ENCODE measurements at regions not wholly inside any gene's neighbourhood (a gene's known extent, or its start where the extent isn't known, plus 50 kb on each side); places are given as distances from the start of the nearest gene placed in this dataset.

DNA sequence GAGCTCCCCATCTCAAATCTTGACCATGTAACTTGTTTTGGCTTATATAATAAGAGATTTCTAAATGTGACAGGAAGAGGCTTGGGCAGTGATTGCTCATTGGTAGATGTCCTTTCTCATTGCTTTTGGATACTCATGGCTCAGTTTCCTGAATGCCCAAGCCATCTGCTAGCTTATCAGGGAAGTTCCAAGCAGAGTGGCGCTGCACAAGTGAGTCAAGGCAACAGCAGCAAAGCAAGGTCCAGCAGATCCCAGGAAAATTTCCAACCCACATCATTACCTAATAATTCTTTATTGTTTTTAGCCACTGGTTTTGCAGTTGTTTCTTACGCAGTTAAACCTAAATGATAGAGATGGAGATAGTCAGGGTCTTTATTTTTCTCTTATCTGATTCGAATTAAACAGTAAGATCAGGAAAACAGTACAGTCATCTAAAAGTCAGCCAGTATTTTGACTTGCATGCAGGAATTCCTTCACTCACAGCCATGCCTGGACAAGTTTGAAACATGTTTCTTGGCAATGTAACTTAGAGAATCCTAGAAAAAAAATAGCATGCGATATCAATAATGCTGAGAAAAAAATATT lies 349.7 kb upstream of the TMEFF2 start:
- Histone ChIP-seq H3K9ac (replicated peaks in 1 of 4; ENCODE audit: extremely low read depth in 1 of 4, low read depth in 3 of 4, low read length in 3 of 4) (no peak overlapping the region), H3K27ac (ENCODE audit: low read depth, low read length) (no peak overlapping the region), H4K20me1 (replicated peaks in 1 of 2; ENCODE audit: control insufficient read depth in 1 of 2, insufficient read depth in 2 of 2, low read length in 2 of 2) (no peaks in the 10 kb centered on the region), H2BK20ac (ENCODE audit: low read length) (no peak overlapping the region), H3K23me2 (ENCODE audit: low read depth, low read length) (no peaks in the 10 kb centered on the region), H3K18ac (ENCODE audit: extremely low read depth, low read length) (no peak overlapping the region), H3K36me3 (ENCODE audit: control insufficient read depth in 2 of 4, insufficient read depth in 4 of 4, low read length in 3 of 4) (no peaks in the 10 kb centered on the region), H2BK15ac (ENCODE audit: low read length) (no peak overlapping the region), H4K91ac (replicated peaks; ENCODE audit: insufficient read length, low read length) (no peak overlapping the region), H3K79me2 (ENCODE audit: control insufficient read depth in 1 of 2, insufficient read depth in 2 of 2, low read length in 2 of 2) (no peaks in the 10 kb centered on the region), H2AK5ac (ENCODE audit: low read depth, low read length) (no peak overlapping the region), H3K56ac (replicated peaks; ENCODE audit: insufficient read length, low read depth, low read length) (no peak overlapping the region), H3K4me3 (ENCODE audit: extremely low read depth in 1 of 4, insufficient read depth in 2 of 4, low read depth in 3 of 4, low read length in 4 of 4) (no peak overlapping the region), H4K8ac (ENCODE audit: extremely low read depth, insufficient read depth, low read length) (no peak overlapping the region), H3K9me3 (ENCODE audit: insufficient read depth in 2 of 2, low read depth in 1 of 2, low read length in 1 of 2) (no peaks in the 10 kb centered on the region), H2BK120ac (replicated peaks; ENCODE audit: low read depth, low read length) (no peak overlapping the region), H3K4ac (replicated peaks; ENCODE audit: insufficient read length, low read depth, low read length) (no peak overlapping the region), H3K14ac (ENCODE audit: insufficient read length) (no peak overlapping the region), H2BK5ac (ENCODE audit: low read depth, low read length) (no peak overlapping the region), H4K5ac (ENCODE audit: insufficient read length, low read depth, low read length) (no peak overlapping the region), H3K4me2 (ENCODE audit: insufficient read depth in 1 of 2, low read depth in 2 of 2, low read length in 2 of 2) (no peak overlapping the region), H3K4me1 (replicated peaks in 1 of 4; ENCODE audit: control insufficient read depth in 3 of 4, insufficient read depth in 4 of 4, low read length in 3 of 4) (peaks cover 0 to 5% (median 0%) of the 10 kb centered on the region in 4 experiments; a peak in 2 of 7 replicates), H2BK12ac (ENCODE audit: low read depth, low read length) (no peak overlapping the region), H3K23ac (ENCODE audit: insufficient read length) (no peak overlapping the region), H3K27me3 (replicated peaks in 1 of 4; ENCODE audit: control insufficient read depth in 3 of 4, extremely low read depth in 1 of 4, insufficient read depth in 3 of 4, low read length in 3 of 4) (no peaks in the 10 kb centered on the region), H2AFZ (ENCODE audit: low read length) (peak overlapping the region; percentile 94; the same call in 1 of the 2 replicates), H3K79me1 (ENCODE audit: low read depth, low read length) (no peaks in the 10 kb centered on the region)
- DNase-seq (ENCODE audit: low read depth in 1 of 2, low spot score in 2 of 2) (no peak), FAIRE-seq (no peak)
- 91% methylated on average over 4 of the region's 4 CpGs; no CpG with 5 or more reads in 1 of the 2 experiments for WGBS, 2 experiments (ENCODE audit: extremely low coverage in 1 of 2, insufficient coverage in 1 of 2, insufficient read length in 1 of 2, insufficient replicate concordance in 2 of 2, low coverage in 1 of 2, low lambda C conversion rate in 2 of 2, missing lambda C conversion rate in 1 of 2)
- ChIA-PET CTCF (ENCODE audit: partially characterized antibody) (no interaction called here), POLR2A (ENCODE audit: partially characterized antibody) (interaction anchor here (0.6 kb wide), 1 partner anchor 1298 kb away, joined by 4 read pairs; no protein-coding TSS in a partner anchor)
- TF ChIP-seq YY1 (IDR thresholded peaks at IDR 0.05; ENCODE audit: low read depth, low read length) (no peak), SIN3A (conservative IDR thresholded peaks at IDR 0.05 in 1 of 2, IDR thresholded peaks at IDR 0.05 in 1 of 2; ENCODE audit: low read depth in 1 of 2, low read length in 2 of 2) (no peak), SP2 (IDR thresholded peaks at IDR 0.05; ENCODE audit: low read length) (no peak), SIRT6 (IDR thresholded peaks at IDR 0.05; ENCODE audit: low read length) (no peak), SIX5 (IDR thresholded peaks at IDR 0.05; ENCODE audit: low read depth, low read length) (no peak), SP4 (IDR thresholded peaks at IDR 0.05; ENCODE audit: low read length) (no peak), RXRA (IDR thresholded peaks at IDR 0.05; ENCODE audit: insufficient read depth, low read depth, low read length) (no peak), RAD21 (IDR thresholded peaks at IDR 0.05 in 1 of 2, conservative IDR thresholded peaks at IDR 0.05 in 1 of 2; ENCODE audit: low read depth in 2 of 2, low read length in 2 of 2) (no peak)
